GM18502 (cell line): ENCODE measurements at regions not wholly inside any gene's neighbourhood (a gene's known extent, or its start where the extent isn't known, plus 50 kb on each side); places are given as distances from the start of the nearest gene placed in this dataset.
"Not testable (repeated sequence)": the region's sequence is repeated elsewhere in the genome, so short reads cannot be mapped to it uniquely, and the experiment has no call there.

ENCODE experiments used
- ATAC-seq: cut with Tn5 transposase; IDR thresholded peaks from one replicate; pipeline ENCODE4 v1.9.1; 2021; ENCODE audit warnings: mild to moderate bottlenecking; ENCODE audit not compliant: unreplicated experiment, poor library complexity

- no peak for ATAC-seq
Observed at GRCh38 chrX:27404366-27404765, 58.8 kb downstream of the PPP4R3C start.

- ATAC-seq, result no peak
Observed at GRCh38 chrX:27399146-27399456, 64.0 kb downstream of the PPP4R3C start.

GRCh38 chrX:27391623-27392022 lies 71.5 kb downstream of the PPP4R3C start:
- ATAC-seq, result no peak

GRCh38 chrX:27381419-27381818 lies 81.7 kb downstream of the PPP4R3C start:
- ATAC-seq, result no peak

- no peak for ATAC-seq
Observed at GRCh38 chrX:27380163-27380845, 82.8 kb downstream of the PPP4R3C start.

GRCh38 chrX:27354021-27354420 lies 109.1 kb downstream of the PPP4R3C start:
- no peak for ATAC-seq

- ATAC-seq, result no peak
Observed at GRCh38 chrX:27350476-27350875, 112.7 kb downstream of the PPP4R3C start.

GRCh38 chrX:27336466-27337091 lies 126.6 kb downstream of the PPP4R3C start:
- peak; percentile 81 for ATAC-seq

- no peak for ATAC-seq
Observed at GRCh38 chrX:27321632-27322031, 141.5 kb downstream of the PPP4R3C start.

GRCh38 chrX:27309406-27309805 lies 153.7 kb downstream of the PPP4R3C start:
- ATAC-seq, result no peak

GRCh38 chrX:27307546-27307945 lies 155.6 kb downstream of the PPP4R3C start:
- no peak for ATAC-seq

- ATAC-seq, result not testable (repeated sequence)
Observed at GRCh38 chrX:27292552-27292951, 170.6 kb downstream of the PPP4R3C start.

GRCh38 chrX:27276751-27277150 lies 186.4 kb downstream of the PPP4R3C start:
- no peak for ATAC-seq

- ATAC-seq, result no peak
Observed at GRCh38 chrX:27254656-27255055, 208.5 kb downstream of the PPP4R3C start.

GRCh38 chrX:27251369-27251768 lies 211.8 kb downstream of the PPP4R3C start:
- ATAC-seq, result no peak

GRCh38 chrX:27242581-27242980 lies 220.6 kb downstream of the PPP4R3C start:
- no peak for ATAC-seq

GRCh38 chrX:27241981-27242380 lies 221.2 kb downstream of the PPP4R3C start:
- no peak for ATAC-seq

- not testable (repeated sequence) for ATAC-seq
Observed at GRCh38 chrX:27240042-27240441, 223.1 kb downstream of the PPP4R3C start.

- ATAC-seq, result no peak
Observed at GRCh38 chrX:27236681-27237080, 226.5 kb downstream of the PPP4R3C start.

GRCh38 chrX:27229721-27230120 lies 233.4 kb downstream of the PPP4R3C start:
- no peak for ATAC-seq

- ATAC-seq, result no peak
Observed at GRCh38 chrX:27222661-27223060, 240.5 kb downstream of the PPP4R3C start.

- ATAC-seq, result peak; percentile 78
Observed at GRCh38 chrX:27186671-27187070, 276.5 kb downstream of the PPP4R3C start.
